Urinary bladder (tissue), 3 donors: ENCODE measurements at regions not wholly inside any gene's neighbourhood (a gene's known extent, or its start where the extent isn't known, plus 50 kb on each side); places are given as distances from the start of the nearest gene placed in this dataset.
"Not testable (repeated sequence)": the region's sequence is repeated elsewhere in the genome, so short reads cannot be mapped to it uniquely, and the experiment has no call there.

Experiments
- DNase-seq: peaks from one replicate; pipeline ENCODE4 v3.0.0-alpha.2; 2015; ENCODE audit errors: extremely low spot score
- H3K27ac ChIP-seq: one replicate; pipeline ENCODE4 v1.5.1; 2013; ENCODE audit warnings: low read depth, mild to moderate bottlenecking, moderate library complexity
- H3K36me3 ChIP-seq: one replicate; pipeline ENCODE4 v1.6.1; 2013; ENCODE audit warnings: mild to moderate bottlenecking, moderate library complexity; ENCODE audit not compliant: insufficient read depth
- H3K4me1 ChIP-seq: one replicate; pipeline ENCODE4 v1.6.1; 2013; ENCODE audit warnings: mild to moderate bottlenecking, moderate library complexity; ENCODE audit not compliant: insufficient read depth
- H3K4me3 ChIP-seq: one replicate; pipeline ENCODE4 v1.5.1; 2013; ENCODE audit warnings: low read depth, low read length
- WGBS: extraction: QIAGEN DNeasy Blood & Tissue Kit; methylation state at CpG from one replicate; pipeline ENCODE4 v1.1.7; 2013; 5-methylcytosine and 5-hydroxymethylcytosine counted together
- donor health status: healthy with polysubstance abuse.
- donor health status: healthy.

DNA sequence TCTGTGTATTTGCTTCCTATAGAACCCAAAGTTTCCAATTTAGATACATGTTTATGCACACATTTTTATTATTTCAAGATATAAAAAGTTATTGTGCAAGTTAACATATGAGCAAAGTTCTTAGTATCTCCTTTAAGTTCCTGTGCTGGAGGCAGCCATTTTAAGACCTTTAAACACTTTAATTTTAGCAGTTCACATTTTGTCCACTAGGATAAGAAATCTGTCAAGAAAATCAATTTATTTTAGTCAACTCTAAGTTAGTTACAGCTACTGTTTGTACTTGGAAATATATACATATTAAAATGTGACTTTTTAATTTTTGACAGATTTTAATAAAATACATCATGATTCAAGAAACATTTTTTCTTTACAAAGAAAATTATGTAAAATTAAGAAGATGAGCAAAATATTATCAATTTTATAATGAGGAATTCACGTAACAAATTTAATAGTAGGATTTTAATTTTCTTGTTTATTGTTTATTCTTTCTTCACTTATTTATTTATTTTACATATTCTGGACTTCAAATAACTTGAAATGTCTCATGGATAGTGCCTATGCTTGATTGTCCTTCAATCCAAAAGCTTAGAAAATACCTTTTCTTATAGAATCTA is 402.6 kb upstream of the GBE1 start:
- no peak for DNase-seq
- 93% methylated on average over 1 of the region's 1 CpG for WGBS
- Histone ChIP-seq H3K4me1 (no peaks in the 10 kb centered on the region), H3K27ac (no peak overlapping the region), H3K36me3 (no peaks in the 10 kb centered on the region), H3K4me3 (no peak overlapping the region)

DNA sequence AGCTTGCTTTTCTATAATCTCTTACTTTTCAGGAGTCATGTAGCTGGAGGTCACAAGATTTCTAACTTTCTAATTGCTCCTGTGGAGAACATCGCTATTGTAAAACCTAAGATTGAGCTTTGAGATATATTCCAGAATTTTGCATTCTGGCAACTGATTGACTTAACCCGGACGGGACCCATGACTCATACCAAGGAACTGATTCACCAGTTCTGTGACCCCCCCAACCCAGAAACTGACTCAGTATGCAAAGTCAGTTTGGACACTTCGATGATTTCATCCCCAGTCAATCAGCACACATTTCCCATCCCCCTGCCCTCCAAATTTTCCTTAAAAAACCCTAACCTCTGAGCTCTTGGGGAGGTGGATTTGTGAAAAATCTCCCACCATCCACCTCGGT is 396.5 kb upstream of the GBE1 start:
- Histone ChIP-seq H3K27ac (no peak overlapping the region), H3K36me3 (no peaks in the 10 kb centered on the region), H3K4me1 (no peaks in the 10 kb centered on the region), H3K4me3 (no peak overlapping the region)
- DNase-seq = no peak
- 89% methylated on average over 5 of the region's 5 CpGs for WGBS

DNA sequence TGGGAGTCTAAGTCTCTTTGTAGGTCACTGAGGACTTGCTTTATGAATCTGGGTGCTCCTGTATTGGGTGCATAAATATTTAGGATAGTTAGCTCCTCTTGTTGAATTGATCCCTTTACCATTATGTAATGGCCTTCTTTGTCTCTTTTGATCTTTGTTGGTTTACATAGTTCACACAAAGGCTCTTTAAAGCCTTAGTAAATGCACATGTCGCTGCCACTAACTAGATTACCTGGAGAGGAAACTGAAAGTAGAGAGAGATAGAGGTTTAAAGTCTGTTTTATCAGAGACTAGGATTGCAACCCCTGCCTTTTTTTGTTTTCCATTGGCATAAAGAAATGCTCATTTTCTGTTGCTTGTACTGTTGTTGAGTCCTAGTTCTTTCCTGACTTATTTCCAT is 392.4 kb upstream of the GBE1 start:
- H3K4me3 ChIP-seq, H3K36me3 ChIP-seq, DNase-seq, H3K4me1 ChIP-seq, H3K27ac ChIP-seq: not testable (repeated sequence)
- 70% methylated on average over 1 of the region's 1 CpG for WGBS

DNA sequence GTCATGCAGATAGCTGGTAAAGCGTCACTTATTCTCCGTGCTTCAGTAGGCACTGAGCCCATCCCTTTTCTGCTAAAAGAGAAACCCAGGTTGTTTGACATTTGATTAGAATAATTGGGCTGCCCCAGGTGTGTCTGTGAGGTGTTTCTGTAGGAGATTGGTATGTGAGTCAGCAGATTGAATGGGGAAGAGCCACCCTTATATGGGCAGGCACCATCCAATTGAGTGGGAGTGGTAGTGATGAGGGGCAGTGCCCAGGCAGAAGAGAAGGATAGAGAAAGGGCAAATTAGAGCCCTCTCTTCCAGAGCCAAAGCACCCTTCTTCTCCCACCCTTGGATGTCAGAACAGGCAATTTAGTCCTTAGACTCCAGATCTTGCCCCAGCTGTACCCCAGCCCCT is 384.3 kb upstream of the GBE1 start:
- Histone ChIP-seq H3K36me3 (no peaks in the 10 kb centered on the region), H3K4me1 (no peaks in the 10 kb centered on the region), H3K4me3 (no peak overlapping the region), H3K27ac (no peak overlapping the region)
- WGBS = 69% methylated on average over 2 of the region's 2 CpGs
- no peak for DNase-seq

DNA sequence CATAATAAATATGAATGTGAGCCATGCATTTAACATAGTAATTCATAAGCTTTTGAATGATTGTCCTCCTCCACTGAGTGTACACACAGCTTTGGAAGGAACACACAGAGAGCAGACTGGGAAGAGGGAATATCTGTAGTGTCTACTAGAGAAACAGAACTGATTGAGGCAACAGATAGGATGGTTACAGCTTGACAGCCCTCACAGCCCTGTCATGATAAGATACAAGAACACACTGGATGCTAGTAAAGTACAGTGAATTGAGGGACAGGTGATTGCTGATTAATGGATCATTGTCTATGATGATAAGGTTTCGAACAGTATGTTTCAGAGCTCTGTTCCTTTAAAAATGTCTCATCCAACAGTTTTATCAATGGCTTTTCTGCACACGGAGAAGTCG is 383.4 kb upstream of the GBE1 start:
- no peaks in the 10 kb centered on the region for H3K4me1 ChIP-seq
- H3K4me3 ChIP-seq = no peak overlapping the region
- H3K27ac ChIP-seq = no peak overlapping the region
- no peak for DNase-seq
- H3K36me3 ChIP-seq = no peaks in the 10 kb centered on the region
- WGBS = 80% methylated on average over 3 of the region's 3 CpGs

DNA sequence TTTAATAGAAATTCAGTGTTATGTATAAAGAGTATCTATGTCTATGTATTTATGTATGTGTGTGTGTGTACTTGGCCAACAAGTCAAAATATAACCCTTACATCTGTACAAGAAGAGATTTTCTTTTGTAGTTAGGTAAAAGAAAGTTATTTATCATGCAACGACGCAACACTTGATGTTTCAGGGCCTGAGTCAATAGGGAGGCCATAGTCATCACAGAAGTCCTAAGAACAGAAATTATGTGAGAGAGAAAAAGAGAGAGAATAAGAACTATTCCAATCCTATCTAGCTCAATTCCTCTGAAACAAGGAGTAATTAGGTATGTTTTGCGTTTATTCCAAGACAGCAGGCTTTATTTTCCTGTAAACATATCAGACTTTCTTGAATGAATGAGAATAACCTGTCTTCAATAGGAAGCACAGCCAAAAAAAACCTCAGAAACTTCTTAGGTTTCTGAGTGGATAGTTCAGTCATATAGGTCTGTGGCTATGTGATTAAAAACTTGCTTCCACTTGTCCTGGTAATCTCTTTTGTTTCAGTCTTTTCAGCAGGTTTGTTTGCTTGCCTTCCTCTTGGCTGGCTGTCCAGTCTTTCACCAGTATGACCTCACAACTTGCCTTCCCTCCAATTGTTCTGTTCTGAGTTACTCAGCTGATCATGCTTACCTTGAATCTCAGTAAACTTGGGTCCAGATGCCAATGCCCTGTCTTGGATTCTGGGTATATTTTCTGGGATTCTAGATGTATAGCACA is 382.4 kb upstream of the GBE1 start:
- WGBS = 88% methylated on average over 3 of the region's 3 CpGs
- Histone ChIP-seq H3K27ac (no peak overlapping the region), H3K4me1 (no peaks in the 10 kb centered on the region), H3K4me3 (no peak overlapping the region), H3K36me3 (no peaks in the 10 kb centered on the region)
- no peak for DNase-seq

DNA sequence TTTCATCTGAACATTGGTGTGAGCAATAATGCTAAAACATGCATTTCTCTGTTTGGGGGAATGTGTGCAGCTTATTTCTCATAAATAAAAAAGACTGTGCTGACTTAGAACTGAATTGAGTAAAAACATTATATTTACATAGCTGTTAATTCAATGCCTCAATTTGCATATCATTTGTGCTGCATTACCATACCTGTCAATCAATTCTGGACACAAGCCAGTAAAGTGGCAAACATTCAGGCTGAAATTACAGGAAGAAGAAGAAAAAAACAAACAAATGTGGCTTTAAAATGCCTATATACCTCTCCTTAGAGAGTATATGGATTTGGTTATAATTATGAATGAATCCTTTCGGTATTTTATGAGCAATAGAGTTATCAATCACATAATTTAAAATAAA is 380.1 kb upstream of the GBE1 start:
- Histone ChIP-seq H3K4me3 (no peak overlapping the region), H3K4me1 (no peaks in the 10 kb centered on the region), H3K27ac (no peak overlapping the region), H3K36me3 (no peaks in the 10 kb centered on the region)
- no peak for DNase-seq
- 95% methylated on average over 1 of the region's 1 CpG for WGBS

DNA sequence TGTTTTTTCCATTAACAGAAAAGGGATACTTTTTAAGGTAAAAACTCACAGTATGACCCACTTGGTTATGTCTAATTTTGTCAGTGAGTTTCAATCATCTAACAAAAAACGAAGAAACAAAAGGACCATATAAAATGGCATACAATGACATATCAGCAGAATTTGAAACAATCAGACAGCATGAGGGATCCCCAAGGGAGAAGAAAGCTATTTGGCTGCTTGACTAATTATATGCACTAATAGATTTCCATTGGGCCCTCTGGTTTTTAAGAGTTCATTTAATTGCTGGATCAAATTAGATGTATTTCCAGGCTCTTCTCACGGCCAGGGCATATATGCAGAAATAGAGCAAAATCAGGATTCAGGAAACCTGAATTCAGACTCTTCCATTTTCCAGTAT is 376.4 kb upstream of the GBE1 start:
- WGBS = 82% methylated on average over 2 of the region's 2 CpGs

DNA sequence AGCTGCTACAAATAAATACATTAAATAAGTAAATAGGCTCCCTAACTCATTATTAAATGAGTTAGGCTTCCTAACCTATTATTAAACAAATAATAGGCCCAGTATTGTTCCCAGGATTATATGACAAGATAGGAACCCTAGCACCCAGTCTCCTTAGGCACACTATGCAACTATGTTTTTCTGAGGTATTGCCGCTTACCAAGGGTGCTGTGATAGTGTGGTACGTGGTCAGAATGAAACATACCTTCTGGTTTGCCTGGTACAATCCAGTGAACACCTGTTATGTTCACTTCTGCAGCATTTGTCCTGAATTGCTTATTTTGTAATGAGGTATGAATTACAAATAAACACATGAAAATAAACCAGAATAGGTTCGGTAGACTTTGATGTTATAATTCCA is 375.6 kb upstream of the GBE1 start:
- no peak for DNase-seq

More for the DNA sequence above, 376.4 kb upstream of the GBE1 start:
- no peak overlapping the region for H3K27ac ChIP-seq
- DNase-seq = no peak
- no peaks in the 10 kb centered on the region for H3K36me3 ChIP-seq
- H3K4me3 ChIP-seq = no peak overlapping the region
- no peaks in the 10 kb centered on the region for H3K4me1 ChIP-seq

DNA sequence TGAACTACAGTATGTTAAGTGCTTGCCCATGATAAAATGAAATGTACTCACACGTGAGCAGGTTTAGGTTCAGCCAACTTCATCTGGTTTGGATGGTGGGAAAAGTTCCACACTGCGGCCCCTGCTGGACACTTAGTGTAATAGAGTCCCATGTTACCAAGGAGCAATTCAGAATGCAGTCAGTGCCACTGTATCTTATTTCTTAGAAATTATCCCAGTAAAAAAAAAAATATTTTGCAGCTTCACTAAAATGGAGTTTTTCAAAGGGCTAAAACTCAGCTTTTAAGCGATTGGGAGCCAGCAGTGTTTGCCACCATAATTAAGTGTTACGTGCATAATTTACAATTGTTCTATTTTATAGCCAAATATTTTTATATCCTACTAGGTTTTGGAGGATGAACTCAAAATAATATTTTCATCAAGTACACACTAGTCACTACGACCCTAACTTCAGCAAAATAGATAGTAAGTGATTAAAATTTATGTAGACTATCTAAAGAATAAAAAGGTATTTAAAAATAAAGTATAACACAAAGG is 371.7 kb upstream of the GBE1 start:
- 25% methylated on average over 5 of the region's 5 CpGs for WGBS
- DNase-seq = no peak
- no peak overlapping the region for H3K27ac ChIP-seq
- H3K4me3 ChIP-seq = no peak overlapping the region
- no peaks in the 10 kb centered on the region for H3K36me3 ChIP-seq
- no peaks in the 10 kb centered on the region for H3K4me1 ChIP-seq

More for the DNA sequence above, 375.6 kb upstream of the GBE1 start:
- Histone ChIP-seq H3K4me3 (no peak overlapping the region), H3K4me1 (no peaks in the 10 kb centered on the region), H3K27ac (no peak overlapping the region), H3K36me3 (no peaks in the 10 kb centered on the region)
- 78% methylated on average over 3 of the region's 3 CpGs for whole genome bisulfite sequencing

DNA sequence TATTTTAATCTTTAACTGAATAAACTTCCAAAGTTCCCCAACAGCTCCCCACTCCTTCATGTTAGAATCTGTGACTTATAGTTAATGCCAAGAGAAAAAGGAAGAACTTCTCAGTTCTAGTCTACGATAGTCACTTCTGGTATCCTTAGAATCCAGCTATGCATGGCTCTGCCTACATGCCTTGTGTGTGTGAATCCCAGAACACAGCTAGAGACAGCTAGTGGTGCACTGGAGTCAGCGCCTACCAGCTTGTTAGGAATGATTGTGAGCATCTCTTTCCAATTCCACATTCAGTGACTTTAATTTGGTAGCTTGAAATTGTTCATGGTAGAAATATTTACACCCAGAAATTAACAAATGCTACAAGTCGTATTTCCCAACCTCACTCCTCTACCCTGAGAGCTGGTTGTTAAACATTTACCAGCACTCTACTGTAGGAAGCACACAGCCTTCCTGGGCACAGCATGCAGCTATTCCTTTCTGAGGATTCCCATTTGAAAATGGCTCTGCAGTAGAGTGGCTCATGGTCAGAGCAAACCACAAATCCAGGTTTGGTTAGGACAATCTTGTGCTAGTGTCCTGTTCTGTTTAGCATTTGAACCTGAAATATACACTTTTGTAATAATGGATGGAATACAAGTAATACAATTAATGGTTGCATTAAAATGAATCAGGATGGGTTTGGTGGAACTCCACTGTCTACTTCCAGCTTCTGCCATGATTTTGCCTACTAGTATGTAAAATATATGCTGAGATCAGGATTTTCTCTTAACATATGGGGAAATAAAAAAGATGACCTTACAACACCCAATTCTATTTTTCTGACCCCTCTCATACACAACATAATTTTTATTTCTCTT is 371.0 kb upstream of the GBE1 start:
- 87% methylated on average over 3 of the region's 3 CpGs for whole genome bisulfite sequencing
- DNase-seq = no peak
- Histone ChIP-seq H3K4me1 (no peaks in the 10 kb centered on the region), H3K27ac (no peak overlapping the region), H3K36me3 (no peaks in the 10 kb centered on the region), H3K4me3 (no peak overlapping the region)

DNA sequence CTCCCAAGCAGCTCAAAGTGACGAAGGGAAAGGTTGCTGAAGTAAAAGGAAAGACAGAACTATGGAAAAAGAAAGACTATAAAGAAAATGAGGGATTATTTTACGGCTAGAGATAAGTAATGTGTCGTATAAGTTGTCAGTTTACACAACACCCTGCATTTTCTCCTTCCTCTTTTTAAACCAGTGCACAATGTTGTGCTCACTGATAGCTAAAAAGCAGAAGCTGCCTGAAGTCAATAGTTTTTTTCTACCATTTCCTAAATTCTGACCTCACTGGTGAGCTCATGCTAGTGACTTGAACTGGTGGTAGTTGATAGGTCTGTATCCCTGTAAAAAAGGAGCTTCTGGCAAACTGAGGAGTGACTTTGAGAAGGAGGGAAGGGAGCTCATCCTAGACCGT is 368.6 kb upstream of the GBE1 start:
- WGBS = 61% methylated on average over 4 of the region's 4 CpGs
- H3K4me1 ChIP-seq = no peaks in the 10 kb centered on the region
- no peak overlapping the region for H3K4me3 ChIP-seq
- no peaks in the 10 kb centered on the region for H3K36me3 ChIP-seq
- H3K27ac ChIP-seq = no peak overlapping the region
- DNase-seq = no peak

DNA sequence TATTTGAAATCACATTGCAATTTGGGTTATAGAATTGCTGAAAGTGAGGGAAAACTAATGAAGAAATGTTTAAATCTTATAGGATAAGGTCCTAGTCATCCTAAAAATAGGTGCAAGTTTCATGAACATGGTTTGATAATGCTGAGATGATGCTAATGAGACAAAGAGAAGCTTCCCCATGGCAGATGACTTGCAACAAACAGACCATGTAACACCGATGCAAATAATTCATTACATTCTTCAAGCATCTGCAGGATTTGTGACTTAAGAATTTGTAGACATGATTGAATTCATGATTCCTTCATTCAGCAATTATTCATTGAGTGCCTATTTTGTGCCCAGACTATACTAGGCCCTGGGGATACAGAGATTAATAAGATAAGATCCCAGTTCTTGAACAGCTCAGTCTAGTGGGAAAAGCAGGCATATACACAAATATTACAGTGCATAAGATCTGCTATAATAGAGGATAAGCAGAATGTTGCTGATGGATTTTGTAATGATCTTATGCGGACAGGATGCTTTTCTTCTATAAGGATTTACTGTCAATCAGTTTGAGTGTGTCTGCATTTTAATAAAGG is 367.9 kb upstream of the GBE1 start:
- DNase-seq = no peak
- no peaks in the 10 kb centered on the region for H3K4me1 ChIP-seq
- no peak overlapping the region for H3K27ac ChIP-seq
- H3K4me3 ChIP-seq = no peak overlapping the region
- H3K36me3 ChIP-seq = no peaks in the 10 kb centered on the region
- 82% methylated on average over 2 of the region's 2 CpGs for WGBS
